ENCODE measurements at regions not wholly inside any gene's neighbourhood (a gene's known extent, or its start where the extent isn't known, plus 50 kb on each side); places are given as distances from the start of the nearest gene placed in this dataset.

GRCh38 chr6:74284284-74284683, 588.3 kb downstream of the CD109 start:
- Mint-ChIP-seq H3K4me1 (ENCODE audit: low read depth) (peaks cover 1% of the 10 kb centered on the region), H3K9me3 (ENCODE audit: low read depth) (no peaks in the 10 kb centered on the region), H3K36me3 (ENCODE audit: insufficient read depth) (no peaks in the 10 kb centered on the region), H3K4me3 (ENCODE audit: low read depth) (no peak overlapping the region), H3K27me3 (no peaks in the 10 kb centered on the region), H3K27ac (no peak overlapping the region)
- no peak for TF ChIP-seq CTCF (IDR thresholded peaks at IDR 0.05; ENCODE audit: unreplicated experiment)
- DNase-seq (ENCODE audit: low spot score, unreplicated experiment), result no peak

- Mint-ChIP-seq H3K27ac (no peak overlapping the region), H3K4me1 (ENCODE audit: low read depth) (peaks cover 1% of the 10 kb centered on the region), H3K27me3 (no peaks in the 10 kb centered on the region), H3K4me3 (ENCODE audit: low read depth) (no peak overlapping the region), H3K36me3 (ENCODE audit: insufficient read depth) (no peaks in the 10 kb centered on the region), H3K9me3 (ENCODE audit: low read depth) (no peaks in the 10 kb centered on the region)
- DNase-seq (ENCODE audit: low spot score, unreplicated experiment), result no peak
- no peak for TF ChIP-seq CTCF (IDR thresholded peaks at IDR 0.05; ENCODE audit: unreplicated experiment)
Observed at GRCh38 chr6:74283532-74283931, 587.5 kb downstream of the CD109 start.

GRCh38 chr6:74282143-74282689, 586.2 kb downstream of the CD109 start:
- no peak for DNase-seq (ENCODE audit: low spot score, unreplicated experiment)
- Mint-ChIP-seq H3K27me3 (no peaks in the 10 kb centered on the region), H3K36me3 (ENCODE audit: insufficient read depth) (no peaks in the 10 kb centered on the region), H3K4me3 (ENCODE audit: low read depth) (no peak overlapping the region), H3K27ac (no peak overlapping the region), H3K4me1 (ENCODE audit: low read depth) (peaks cover 1% of the 10 kb centered on the region), H3K9me3 (ENCODE audit: low read depth) (no peaks in the 10 kb centered on the region)
- no peak for TF ChIP-seq CTCF (IDR thresholded peaks at IDR 0.05; ENCODE audit: unreplicated experiment)

- DNase-seq (ENCODE audit: low spot score, unreplicated experiment), result no peak
- no peak for TF ChIP-seq CTCF (IDR thresholded peaks at IDR 0.05; ENCODE audit: unreplicated experiment)
- Mint-ChIP-seq H3K27ac (no peak overlapping the region), H3K9me3 (ENCODE audit: low read depth) (no peaks in the 10 kb centered on the region), H3K4me3 (ENCODE audit: low read depth) (no peak overlapping the region), H3K4me1 (ENCODE audit: low read depth) (peaks cover 1% of the 10 kb centered on the region), H3K27me3 (no peaks in the 10 kb centered on the region), H3K36me3 (ENCODE audit: insufficient read depth) (no peaks in the 10 kb centered on the region)
Observed at GRCh38 chr6:74280130-74280692, 584.2 kb downstream of the CD109 start.

GRCh38 chr6:74277777-74278186, 581.8 kb downstream of the CD109 start:
- TF ChIP-seq CTCF (IDR thresholded peaks at IDR 0.05; ENCODE audit: unreplicated experiment), result no peak
- Mint-ChIP-seq H3K4me1 (ENCODE audit: low read depth) (no peaks in the 10 kb centered on the region), H3K27me3 (no peaks in the 10 kb centered on the region), H3K27ac (no peak overlapping the region), H3K4me3 (ENCODE audit: low read depth) (no peak overlapping the region), H3K9me3 (ENCODE audit: low read depth) (no peaks in the 10 kb centered on the region), H3K36me3 (ENCODE audit: insufficient read depth) (no peaks in the 10 kb centered on the region)
- DNase-seq (ENCODE audit: low spot score, unreplicated experiment), result no peak
